Neuronal stem cell (in vitro differentiated cells): ENCODE measurements at regions not wholly inside any gene's neighbourhood (a gene's known extent, or its start where the extent isn't known, plus 50 kb on each side); places are given as distances from the start of the nearest gene placed in this dataset.

Experiments
- DNase-seq: peaks from one replicate; pipeline ENCODE4 v3.0.0-alpha.2; 2013; ENCODE audit warnings: low spot score
- H2AFZ ChIP-seq: one replicate; pipeline ENCODE4 v1.6.1; 2013; ENCODE audit warnings: mild to moderate bottlenecking, low read length, inconsistent platforms
- H2AK5ac ChIP-seq: 2 replicates; pipeline ENCODE4 v1.6.1; 2013; ENCODE audit warnings: low read depth, mild to moderate bottlenecking, inconsistent platforms, low read length, moderate library complexity, mixed read lengths
- H2BK120ac ChIP-seq: 2 replicates; pipeline ENCODE4 v1.6.1; 2013; ENCODE audit warnings: low read depth, mild to moderate bottlenecking, inconsistent platforms, low read length, moderate library complexity, mixed read lengths
- H2BK12ac ChIP-seq: one replicate; pipeline ENCODE4 v1.6.1; 2013; ENCODE audit warnings: low read length, inconsistent platforms
- H2BK15ac ChIP-seq: 2 replicates; pipeline ENCODE4 v1.6.1; 2013; ENCODE audit warnings: mild to moderate bottlenecking, low read length, inconsistent platforms, mixed read lengths
- H2BK5ac ChIP-seq: one replicate; pipeline ENCODE4 v1.6.1; 2013; ENCODE audit warnings: inconsistent platforms, mild to moderate bottlenecking, low read length, moderate library complexity
- H3K14ac ChIP-seq: one replicate; pipeline ENCODE4 v1.6.1; 2013; ENCODE audit warnings: low read length, inconsistent platforms
- H3K18ac ChIP-seq: 2 replicates; pipeline ENCODE4 v1.6.1; 2013; ENCODE audit warnings: low read length, inconsistent platforms
- H3K23ac ChIP-seq: 2 replicates; pipeline ENCODE4 v1.6.1; 2013; ENCODE audit warnings: low read depth, mild to moderate bottlenecking, mixed read lengths, low read length, inconsistent platforms; ENCODE audit not compliant: poor library complexity
- H3K27ac ChIP-seq: replicated peaks from 3 replicates; pipeline ENCODE4 v1.5.1; 2013; ENCODE audit warnings: low read length, inconsistent platforms
- H3K27me3 ChIP-seq, 3 experiments: 2 replicates each; pipeline ENCODE4 v1.6.1; 2013; ENCODE audit warnings: low read length in 3 of 3, mild to moderate bottlenecking in 2 of 3, inconsistent platforms in 1 of 3, low read depth in 1 of 3, mixed read lengths in 1 of 3, moderate library complexity in 1 of 3; ENCODE audit not compliant: control insufficient read depth in 3 of 3, insufficient read depth in 3 of 3
- H3K36me3 ChIP-seq, 2 donors: replicated peaks in 1 of 2; 2 replicates each; pipeline ENCODE4 v1.6.1; 2013; ENCODE audit warnings: low read length in 2 of 2; ENCODE audit not compliant: control insufficient read depth in 2 of 2, insufficient read depth in 2 of 2
- H3K4ac ChIP-seq: 2 replicates; pipeline ENCODE4 v1.6.1; 2013; ENCODE audit warnings: inconsistent platforms, mild to moderate bottlenecking, low read length, moderate library complexity
- H3K4me1 ChIP-seq, 2 donors: 1 replicate in 1 of 2; 2 replicates in 1 of 2; pipeline ENCODE4 v1.6.1; 2013; ENCODE audit warnings: low read length in 2 of 2, low read depth in 1 of 2; ENCODE audit not compliant: control insufficient read depth in 2 of 2, insufficient read depth in 1 of 2
- H3K4me2 ChIP-seq: one replicate; pipeline ENCODE4 v1.6.1; 2013; ENCODE audit warnings: mild to moderate bottlenecking, low read length, inconsistent platforms; ENCODE audit not compliant: insufficient read depth, poor library complexity, severe bottlenecking
- H3K4me3 ChIP-seq, 2 donors: 2 replicates each; pipeline ENCODE4 v1.5.1; 2013; ENCODE audit warnings: low read length in 2 of 2, mild to moderate bottlenecking in 2 of 2, inconsistent platforms in 1 of 2, moderate library complexity in 1 of 2
- H3K79me1 ChIP-seq: one replicate; pipeline ENCODE4 v1.6.1; 2013; ENCODE audit warnings: low read depth, mild to moderate bottlenecking, inconsistent platforms, low read length, moderate library complexity
- H3K9ac ChIP-seq: one replicate; pipeline ENCODE4 v1.6.1; 2013; ENCODE audit warnings: mild to moderate bottlenecking, low read depth, low read length, inconsistent platforms; ENCODE audit not compliant: poor library complexity
- H3K9me3 ChIP-seq, 2 donors: replicated peaks in 1 of 2; 2 replicates each; pipeline versions ENCODE3 to v1.6.1; 2013; ENCODE audit warnings: low read length in 2 of 2, mild to moderate bottlenecking in 2 of 2, inconsistent platforms in 1 of 2, low read depth in 1 of 2, mixed read lengths in 1 of 2, moderate library complexity in 1 of 2; ENCODE audit not compliant: control insufficient read depth in 2 of 2, insufficient read depth in 1 of 2
- H4K8ac ChIP-seq: one replicate; pipeline ENCODE4 v1.6.1; 2013; ENCODE audit warnings: low read depth, mild to moderate bottlenecking, inconsistent platforms, low read length, moderate library complexity
- H4K91ac ChIP-seq: one replicate; pipeline ENCODE4 v1.6.1; 2013; ENCODE audit warnings: low read length, low read depth, mild to moderate bottlenecking, inconsistent platforms; ENCODE audit not compliant: poor library complexity
- WGBS, 2 donors: extraction: QIAGEN DNeasy Blood & Tissue Kit; methylation state at CpG; one replicate each; pipeline ENCODE4 v1.1.7; 2013; ENCODE audit warnings: missing lambda C conversion rate in 2 of 2, mixed read lengths in 1 of 2; ENCODE audit not compliant: insufficient read length in 2 of 2, insufficient replicate concordance in 1 of 2; ENCODE audit errors: extremely low coverage in 2 of 2; 5-methylcytosine and 5-hydroxymethylcytosine counted together

- peaks cover 0 to 3% of the 10 kb centered on the region in 2 donors for H3K9me3 ChIP-seq
- no peak overlapping the region for H3K4ac ChIP-seq
- H2BK5ac ChIP-seq = no peak overlapping the region
- no peak overlapping the region for H2AK5ac ChIP-seq
- no peak overlapping the region for H3K4me3 ChIP-seq
- WGBS, 2 donors = no CpG with 5 or more reads among the region's 1 CpG
- no peaks in the 10 kb centered on the region for H3K36me3 ChIP-seq
- H3K79me1 ChIP-seq = no peaks in the 10 kb centered on the region
- H3K14ac ChIP-seq = no peak overlapping the region
- no peak overlapping the region for H3K4me2 ChIP-seq
- H3K27ac ChIP-seq = no peak overlapping the region
- H2BK15ac ChIP-seq = no peak overlapping the region
- no peak overlapping the region for H2AFZ ChIP-seq
- no peak overlapping the region for H4K91ac ChIP-seq
- no peak overlapping the region for H2BK12ac ChIP-seq
- H3K18ac ChIP-seq = no peak overlapping the region
- DNase-seq = no peak
- no peaks in the 10 kb centered on the region for H3K27me3 ChIP-seq
- no peak overlapping the region for H3K23ac ChIP-seq
- no peak overlapping the region for H3K9ac ChIP-seq
- H4K8ac ChIP-seq = no peak overlapping the region
- H2BK120ac ChIP-seq = no peak overlapping the region
- H3K4me1 ChIP-seq = no peaks in the 10 kb centered on the region
These were observed 355.1 kb upstream of the DAB2 start for GRCh38 chr5:39779831-39780230.

- no peaks in the 10 kb centered on the region for H3K27me3 ChIP-seq
- no peak overlapping the region for H2AK5ac ChIP-seq
- no peak overlapping the region for H3K18ac ChIP-seq
- H2BK120ac ChIP-seq = no peak overlapping the region
- no peak overlapping the region for H2BK15ac ChIP-seq
- H3K79me1 ChIP-seq = no peaks in the 10 kb centered on the region
- H3K4me2 ChIP-seq = no peak overlapping the region
- H4K8ac ChIP-seq = no peak overlapping the region
- WGBS, 2 donors = no CpG with 5 or more reads among the region's 5 CpGs
- no peaks in the 10 kb centered on the region for H3K36me3 ChIP-seq
- no peak overlapping the region for H3K27ac ChIP-seq
- no peak overlapping the region for H2BK5ac ChIP-seq
- H3K23ac ChIP-seq = no peak overlapping the region
- DNase-seq = no peak
- no peak overlapping the region for H2AFZ ChIP-seq
- peaks cover 0 to 3% of the 10 kb centered on the region in 2 donors for H3K9me3 ChIP-seq
- H4K91ac ChIP-seq = no peak overlapping the region
- H3K4ac ChIP-seq = no peak overlapping the region
- H3K9ac ChIP-seq = no peak overlapping the region
- H2BK12ac ChIP-seq = no peak overlapping the region
- no peak overlapping the region for H3K4me3 ChIP-seq
- no peaks in the 10 kb centered on the region for H3K4me1 ChIP-seq
- no peak overlapping the region for H3K14ac ChIP-seq
These were observed 351.1 kb upstream of the DAB2 start for GRCh38 chr5:39775797-39776365.

DNA sequence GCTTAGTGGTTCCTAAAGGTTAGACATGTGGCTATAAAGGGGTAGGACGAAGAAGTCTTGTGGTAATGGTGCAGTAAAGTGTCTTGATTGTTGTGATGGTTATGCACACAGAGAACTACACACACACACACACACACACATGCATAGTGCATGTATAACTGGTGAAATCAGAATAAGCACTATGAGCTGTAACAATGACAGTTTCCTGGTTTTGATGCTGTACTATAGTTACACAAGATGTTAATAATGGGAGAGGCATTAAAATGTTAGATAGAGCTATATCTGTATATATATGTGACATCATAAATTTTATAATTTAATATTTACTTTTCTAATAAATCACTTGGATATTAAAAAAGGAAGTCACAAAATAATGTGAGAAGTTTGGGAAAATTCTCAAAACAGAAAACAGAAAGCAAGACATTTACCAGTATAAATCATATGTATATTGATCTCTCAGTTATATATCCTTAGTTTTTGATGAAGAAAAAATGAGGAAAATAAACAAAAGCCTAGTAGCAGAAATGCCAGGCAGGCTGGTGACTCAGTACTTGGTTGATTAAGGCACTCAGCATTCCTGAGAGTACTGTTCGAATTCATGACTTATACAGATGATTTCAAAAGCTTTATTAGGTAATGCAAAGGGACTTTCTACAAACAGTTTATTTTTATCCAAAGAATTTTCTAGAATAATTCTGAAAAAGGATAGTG is 350.5 kb upstream of the DAB2 start:
- no peak overlapping the region for H2AFZ ChIP-seq
- H2BK5ac ChIP-seq = no peak overlapping the region
- no peak overlapping the region for H3K9ac ChIP-seq
- no peak overlapping the region for H3K14ac ChIP-seq
- no peaks in the 10 kb centered on the region for H3K79me1 ChIP-seq
- H3K4ac ChIP-seq = no peak overlapping the region
- H2BK15ac ChIP-seq = no peak overlapping the region
- H2BK120ac ChIP-seq = no peak overlapping the region
- H2BK12ac ChIP-seq = no peak overlapping the region
- H4K8ac ChIP-seq = no peak overlapping the region
- no peak overlapping the region for H4K91ac ChIP-seq
- H3K23ac ChIP-seq = no peak overlapping the region
- H3K18ac ChIP-seq = no peak overlapping the region
- WGBS, 2 donors = no CpG with 5 or more reads among the region's 2 CpGs
- H2AK5ac ChIP-seq = no peak overlapping the region
- no peak overlapping the region for H3K4me2 ChIP-seq
- H3K4me1 ChIP-seq = no peaks in the 10 kb centered on the region
- no peak for DNase-seq
- H3K9me3 ChIP-seq = peaks cover 0 to 3% of the 10 kb centered on the region in 2 donors
- H3K27ac ChIP-seq = no peak overlapping the region
- H3K27me3 ChIP-seq = no peaks in the 10 kb centered on the region
- no peaks in the 10 kb centered on the region for H3K36me3 ChIP-seq
- H3K4me3 ChIP-seq = no peak overlapping the region

DNA sequence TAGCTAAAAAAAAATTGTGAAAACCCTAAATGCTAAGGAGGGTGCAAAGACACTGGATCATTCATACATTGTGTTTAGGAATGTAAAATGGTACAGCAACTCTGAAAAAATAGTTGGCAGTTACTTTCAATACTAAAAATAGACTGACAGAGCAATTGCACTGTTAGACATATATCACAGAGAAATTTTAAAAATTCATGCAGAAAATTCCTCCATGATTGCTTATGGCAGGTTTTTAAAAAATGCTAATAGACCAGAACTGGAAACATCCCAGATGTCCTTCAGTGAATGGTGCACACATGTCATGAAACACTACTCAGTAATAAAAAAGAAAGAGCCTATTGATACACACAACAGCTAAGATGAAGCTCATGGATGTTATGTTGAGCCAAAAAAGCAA is 349.8 kb upstream of the DAB2 start:
- Histone ChIP-seq H3K4me1 (no peaks in the 10 kb centered on the region), H3K27me3 (no peaks in the 10 kb centered on the region), H3K36me3 (no peaks in the 10 kb centered on the region), H2BK120ac (no peak overlapping the region), H2BK5ac (no peak overlapping the region), H4K91ac (no peak overlapping the region), H3K79me1 (no peaks in the 10 kb centered on the region), H3K4me2 (no peak overlapping the region), H3K4ac (no peak overlapping the region), H3K4me3 (no peak overlapping the region), H3K18ac (no peak overlapping the region), H3K27ac (no peak overlapping the region), H2BK12ac (no peak overlapping the region), H2BK15ac (no peak overlapping the region), H3K14ac (no peak overlapping the region), H3K9me3 (peaks cover 0 to 3% of the 10 kb centered on the region in 2 donors), H2AK5ac (no peak overlapping the region), H4K8ac (no peak overlapping the region), H2AFZ (no peak overlapping the region), H3K9ac (no peak overlapping the region), H3K23ac (no peak overlapping the region)
- DNase-seq = no peak
